DND-41 (cell line): ENCODE measurements at regions not wholly inside any gene's neighbourhood (a gene's known extent, or its start where the extent isn't known, plus 50 kb on each side); places are given as distances from the start of the nearest gene placed in this dataset.

Experiments
- CTCF ChIP-seq: IDR thresholded peaks from 2 replicates; pipeline ENCODE4 v1.5.1; 2012; ENCODE audit warnings: borderline replicate concordance, low read length, moderate library complexity, mild to moderate bottlenecking; ENCODE audit not compliant: poor library complexity, severe bottlenecking; ENCODE audit errors: extremely low read depth
- EZH2 ChIP-seq: IDR thresholded peaks from 3 replicates; pipeline ENCODE4 v1.6.1; 2012; ENCODE audit warnings: borderline replicate concordance, low read depth, mild to moderate bottlenecking, moderate library complexity, low read length, inconsistent platforms; ENCODE audit not compliant: severe bottlenecking

- TF ChIP-seq CTCF (no peak), EZH2 (no peak)
Measured at GRCh38 chr15:25930931-25931330, 67.8 kb upstream of the ATP10A start.
